Nucleus accumbens (tissue), 56 donors: ENCODE measurements at regions not wholly inside any gene's neighbourhood (a gene's known extent, or its start where the extent isn't known, plus 50 kb on each side); places are given as distances from the start of the nearest gene placed in this dataset.
A peak's percentile ranks its signal among the peaks of the same experiment; 100 is the strongest.

Experiments used
- DNase-seq, 56 donors: peaks; one replicate each; lab custom pipeline; 2025; lab: John Stamatoyannopoulos, UW

DNA sequence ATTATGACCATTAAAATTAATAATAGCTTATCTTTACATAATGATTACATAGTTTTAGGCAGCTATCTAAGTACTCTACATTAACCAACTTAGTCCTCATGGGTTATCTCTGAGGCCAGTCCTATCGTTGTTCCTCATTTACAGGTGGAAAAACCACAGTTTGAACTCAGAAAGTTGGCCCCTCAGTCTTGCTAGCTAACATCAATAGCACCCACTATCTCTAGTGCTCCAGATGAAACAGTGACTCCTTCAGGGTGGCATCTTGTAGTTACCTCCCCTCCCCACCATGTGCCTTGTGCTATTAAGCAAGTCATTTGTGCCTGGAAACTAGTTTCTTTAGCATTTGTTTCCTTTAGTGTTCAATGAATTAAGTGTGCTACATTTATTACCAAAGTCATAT is 1086.7 kb downstream of the EFNB2 start:
- DNase-seq: no peak

DNA sequence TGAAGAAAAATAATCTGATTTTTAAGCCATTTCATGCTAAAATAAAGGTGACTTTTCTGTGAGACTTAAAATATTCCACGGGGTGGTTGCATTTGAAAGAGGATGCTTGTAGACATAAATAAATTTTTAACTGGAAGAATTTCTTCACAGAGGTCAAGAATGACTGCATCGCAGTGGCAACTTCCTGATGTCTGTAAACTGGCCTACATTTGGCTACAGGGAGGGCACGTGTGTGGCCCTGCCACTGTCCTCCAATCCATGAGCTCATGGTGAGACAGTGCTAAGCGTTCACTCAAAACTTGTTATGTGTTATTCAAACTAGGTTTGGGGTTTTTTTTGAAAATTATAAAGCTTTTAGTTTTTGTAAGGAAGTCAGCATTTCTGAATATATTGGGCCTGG is 1089.3 kb downstream of the EFNB2 start:
- no peak for DNase-seq

DNA sequence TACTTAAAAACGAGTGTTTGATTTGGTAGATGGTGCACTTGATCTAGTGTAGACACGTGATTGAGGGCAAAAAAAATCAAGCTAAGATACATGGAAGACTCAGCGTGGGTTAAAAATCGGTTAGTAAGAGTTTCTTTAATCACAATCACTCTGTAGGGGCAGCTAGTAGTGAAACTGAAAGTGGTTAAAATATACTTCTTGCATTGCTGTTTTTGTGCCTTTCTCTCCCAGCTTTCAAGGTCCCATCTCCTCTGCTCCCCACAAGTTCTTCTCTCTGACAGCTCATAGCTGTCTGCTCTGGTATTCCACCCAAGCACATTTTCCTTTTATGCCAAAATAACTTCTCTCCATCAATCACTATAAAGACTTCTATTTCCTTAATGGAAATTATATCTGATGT is 1089.7 kb downstream of the EFNB2 start:
- DNase-seq: no peak

DNA sequence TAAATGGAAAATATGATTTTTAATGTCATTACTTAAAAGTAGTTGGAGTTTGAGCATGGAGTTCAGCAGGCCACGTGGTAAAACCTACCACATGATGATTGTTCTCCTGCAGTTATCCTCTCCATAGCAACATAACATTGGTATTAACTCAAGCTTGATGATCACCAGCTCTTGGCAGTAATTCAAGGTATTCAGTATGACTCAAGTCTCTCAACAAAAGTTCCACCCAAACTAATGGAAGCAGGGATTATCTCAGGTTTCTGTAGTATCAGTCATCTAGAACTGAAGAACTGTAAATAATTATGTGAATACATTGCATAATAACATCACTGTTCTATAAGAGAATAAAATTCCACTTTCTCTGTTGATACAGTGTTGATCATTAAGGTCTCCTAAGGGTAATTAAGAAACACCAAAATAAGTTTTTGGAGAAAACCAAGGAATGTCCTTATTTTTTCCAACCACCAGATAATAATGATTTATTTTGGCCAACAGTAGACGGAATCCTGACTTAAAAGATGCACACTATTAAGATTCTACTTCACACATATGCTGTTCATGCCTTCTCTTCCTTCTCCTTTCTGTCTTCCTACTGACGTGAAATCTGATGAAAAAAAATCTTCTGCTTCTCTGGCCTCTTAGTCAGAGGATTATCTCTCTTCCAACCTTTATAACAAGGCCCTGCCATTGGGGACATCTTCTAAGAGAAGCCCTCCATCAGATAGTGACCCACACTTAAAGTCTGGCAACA is 1092.3 kb downstream of the EFNB2 start:
- peak in 1 of 56 donors; percentile 5 for DNase-seq

DNA sequence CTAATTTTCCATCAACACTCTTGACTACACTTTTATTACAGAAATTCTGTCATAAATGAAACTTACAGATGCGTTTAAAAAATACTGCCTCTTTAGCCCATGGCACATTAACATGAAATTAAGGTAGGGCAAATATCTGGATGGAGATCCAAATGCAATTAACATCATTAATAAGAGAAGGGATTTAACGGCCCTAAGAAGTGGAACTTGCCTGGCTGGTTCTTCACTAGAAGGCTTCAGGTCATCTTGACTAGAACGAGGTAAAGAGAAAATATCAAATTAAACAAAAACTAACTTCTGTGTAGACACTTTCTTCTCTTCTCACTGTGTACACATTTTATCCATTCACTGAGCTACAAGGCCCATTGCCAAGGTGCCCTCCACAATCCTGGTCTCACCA is 1093.4 kb downstream of the EFNB2 start:
- no peak for DNase-seq

DNA sequence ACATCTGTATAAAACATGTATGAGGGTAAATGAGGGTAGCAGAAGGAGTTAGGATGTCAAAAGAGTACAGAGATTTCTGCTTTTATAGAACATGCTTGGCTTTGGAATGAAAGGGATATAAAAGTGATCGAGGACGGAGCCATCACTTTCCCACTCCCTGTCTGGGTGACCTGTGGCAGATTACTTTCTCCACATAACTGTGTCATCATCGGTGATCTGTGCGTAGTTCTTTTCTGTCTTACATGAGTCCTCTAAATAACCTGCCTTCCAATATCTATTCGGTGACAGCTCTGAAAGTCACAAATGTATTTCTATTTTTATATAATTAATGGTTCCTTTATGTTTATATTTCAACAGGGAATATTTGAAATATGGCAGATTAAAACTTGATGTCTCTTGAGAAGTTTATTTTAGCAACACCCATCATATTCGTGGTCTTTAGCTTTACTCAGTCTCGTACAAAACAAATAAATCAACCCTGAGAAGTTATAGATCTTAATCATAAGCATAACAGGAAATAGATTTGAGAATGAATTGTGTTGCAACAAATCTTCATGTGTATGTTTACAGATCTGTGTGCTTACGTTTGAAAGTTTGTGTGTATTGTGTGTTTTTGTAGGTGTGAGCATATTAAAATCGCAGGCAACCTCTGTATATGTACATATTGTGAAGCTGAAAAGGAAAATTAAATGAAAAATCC is 1094.3 kb downstream of the EFNB2 start:
- DNase-seq: no peak

DNA sequence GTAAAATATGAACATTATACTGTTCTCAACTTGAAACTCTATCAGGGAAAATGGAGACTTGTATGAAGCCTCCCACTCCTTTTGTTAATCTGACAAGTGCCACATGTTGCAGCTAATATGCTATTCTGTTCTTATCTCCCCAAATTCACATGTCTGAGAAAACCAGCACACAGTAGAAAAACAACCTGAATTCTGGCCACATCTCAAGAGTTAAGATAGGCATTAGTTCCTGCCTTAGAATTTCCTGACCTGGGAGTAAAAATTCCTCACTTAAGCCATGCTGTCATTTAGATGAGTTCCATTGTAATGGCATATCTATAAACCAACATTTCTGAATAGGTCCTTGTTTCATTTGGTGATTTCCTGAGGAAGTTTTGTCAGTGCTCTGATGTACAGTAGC is 1098.5 kb downstream of the EFNB2 start:
- no peak for DNase-seq

DNA sequence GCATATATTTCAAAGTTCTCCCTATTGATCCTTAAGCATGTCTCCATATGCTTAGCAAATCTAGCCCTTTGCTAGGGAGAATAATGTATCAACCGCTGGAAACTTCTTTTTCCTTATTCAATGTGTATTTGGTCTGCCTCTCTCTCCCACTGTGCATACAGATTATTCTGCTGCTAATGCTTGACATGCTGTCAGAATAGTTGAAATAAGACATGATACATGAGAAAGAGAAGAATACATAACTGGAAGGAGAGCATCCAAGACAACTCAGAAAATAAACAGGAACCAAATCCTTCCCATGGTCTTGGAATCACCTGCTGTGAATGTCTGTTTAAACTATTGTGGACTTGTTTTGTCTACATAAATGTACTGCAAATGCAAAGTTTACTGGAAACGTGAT is 1103.0 kb downstream of the EFNB2 start:
- DNase-seq: no peak

DNA sequence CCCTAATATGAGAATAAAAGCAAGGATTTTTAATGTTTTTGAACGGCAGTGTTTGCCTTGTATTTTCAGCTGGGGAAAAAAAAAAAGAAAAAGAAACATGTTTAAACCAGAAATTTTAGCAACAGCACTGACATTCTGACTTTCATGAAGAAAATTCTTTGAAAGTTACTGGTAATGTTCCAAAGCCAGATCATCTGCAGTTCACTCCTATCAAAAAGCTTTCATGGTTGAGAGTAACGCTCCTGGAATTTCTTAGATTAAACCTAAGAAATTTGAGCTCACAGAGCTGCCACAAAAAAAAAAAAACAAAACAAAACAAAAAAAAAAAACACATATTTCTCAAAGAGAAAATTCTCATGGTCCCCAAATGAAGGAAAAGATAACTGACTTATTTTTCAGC is 1106.7 kb downstream of the EFNB2 start:
- no peak for DNase-seq

DNA sequence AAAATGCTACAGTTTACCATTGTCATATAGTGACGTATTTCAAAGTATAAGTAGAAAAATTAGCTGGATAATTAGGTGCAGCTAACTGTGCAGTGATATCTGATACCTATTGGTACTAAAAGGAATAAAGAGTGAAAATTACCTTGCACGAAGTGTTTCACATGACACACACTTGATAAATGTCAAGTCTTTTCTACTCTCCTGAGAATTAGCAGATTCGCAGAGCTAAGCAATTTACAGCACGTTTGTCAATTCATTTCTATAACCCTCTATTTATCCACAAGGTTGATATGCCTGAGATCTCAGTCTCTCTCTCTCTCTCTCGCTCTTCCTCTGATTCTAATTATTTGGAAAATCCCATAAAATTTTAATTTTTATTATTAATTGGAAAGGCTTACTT is 1109.0 kb downstream of the EFNB2 start:
- no peak for DNase-seq

DNA sequence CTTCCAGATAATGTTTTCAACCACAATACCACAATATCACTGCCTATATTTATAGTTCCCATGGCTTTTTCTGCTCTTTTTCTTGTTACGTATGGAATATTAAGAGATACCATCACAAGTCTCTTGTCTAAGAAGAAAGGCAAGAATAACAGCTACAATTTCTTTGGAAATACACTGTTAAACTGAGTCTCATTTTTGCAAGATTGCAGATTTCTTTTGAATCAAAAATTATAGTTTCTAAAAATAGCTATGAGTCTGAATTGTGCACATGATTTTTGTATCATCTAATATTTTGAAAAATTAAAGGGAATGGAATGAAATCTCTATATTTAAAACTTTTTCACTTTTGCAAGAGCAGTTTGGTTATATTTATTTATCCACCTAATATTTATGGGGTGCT is 1120.8 kb downstream of the EFNB2 start:
- DNase-seq: no peak

DNA sequence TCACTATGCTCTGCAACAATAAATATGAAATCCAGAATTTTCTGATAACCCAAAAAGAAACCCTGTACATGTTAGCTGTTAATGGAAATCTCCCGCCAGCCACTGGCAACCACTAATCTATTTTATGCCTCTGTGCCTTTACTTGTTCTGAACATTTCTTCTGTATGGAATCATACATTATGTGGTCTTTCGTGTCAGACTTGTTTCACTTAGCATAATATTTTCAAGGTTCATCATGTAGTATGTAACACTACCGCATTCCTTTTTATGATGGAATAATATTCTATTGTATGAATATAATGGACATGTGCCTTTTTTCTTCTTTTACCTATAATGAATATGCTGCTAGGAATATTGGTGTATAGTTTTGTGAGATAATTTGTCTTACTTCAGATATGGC is 1123.3 kb downstream of the EFNB2 start:
- no peak for DNase-seq

DNA sequence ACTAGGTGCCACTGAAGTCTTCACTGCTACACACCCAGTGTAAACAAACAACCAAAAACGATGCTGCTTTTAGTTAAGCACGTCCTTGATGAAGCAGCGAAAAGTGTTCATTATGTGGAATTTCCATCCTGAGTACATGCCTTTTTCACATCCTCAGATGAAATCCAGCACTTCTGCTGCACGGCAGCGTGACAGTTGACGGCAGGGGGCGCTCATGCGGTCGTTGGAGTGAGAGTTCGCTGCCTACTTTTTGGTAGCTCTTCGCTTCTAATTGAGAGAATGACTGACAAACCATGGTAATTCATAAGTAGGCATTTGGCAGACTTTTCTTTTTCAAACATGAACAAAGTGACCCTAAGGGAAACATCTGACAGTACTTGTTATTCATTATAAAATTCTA is 1124.9 kb downstream of the EFNB2 start:
- DNase-seq: peak in 50 of 56 donors; percentile 0 to 85 (median 30)

DNA sequence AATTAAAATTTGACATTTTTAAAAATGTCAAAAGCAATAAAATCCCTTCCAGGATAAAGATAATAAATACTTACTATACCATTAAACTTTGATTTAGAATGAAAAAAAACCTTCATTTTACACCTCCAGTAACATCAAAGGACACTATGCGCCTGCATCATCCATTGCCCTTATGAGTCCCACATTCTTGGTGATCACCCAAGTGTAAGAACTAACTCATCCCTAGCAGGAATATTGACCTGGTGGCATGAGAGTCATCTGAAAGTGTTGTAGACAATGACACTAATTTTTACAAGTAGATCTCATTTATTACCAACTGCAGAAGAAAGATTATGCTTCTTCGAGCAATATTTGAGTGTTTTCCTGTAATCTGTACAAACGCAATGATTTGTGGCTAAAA is 1128.9 kb downstream of the EFNB2 start:
- no peak for DNase-seq

DNA sequence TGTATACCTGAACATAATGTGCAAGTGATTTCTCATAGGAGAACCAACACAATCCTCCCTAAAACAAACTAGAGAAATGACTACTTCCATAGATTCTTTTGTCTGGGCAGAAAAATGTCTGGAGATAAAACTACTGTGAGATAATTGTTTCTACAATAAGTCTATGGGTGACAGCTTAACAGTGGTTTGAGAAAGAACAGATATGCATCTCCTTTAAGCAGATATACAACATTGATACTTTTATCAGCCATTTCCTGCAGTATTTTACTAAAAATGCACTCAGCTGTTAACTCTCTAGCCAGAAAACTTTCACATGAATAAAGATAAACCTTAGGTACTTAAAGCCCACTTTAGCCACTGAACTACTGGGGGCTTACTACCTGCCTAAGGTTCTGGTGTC is 1132.4 kb downstream of the EFNB2 start:
- no peak for DNase-seq

DNA sequence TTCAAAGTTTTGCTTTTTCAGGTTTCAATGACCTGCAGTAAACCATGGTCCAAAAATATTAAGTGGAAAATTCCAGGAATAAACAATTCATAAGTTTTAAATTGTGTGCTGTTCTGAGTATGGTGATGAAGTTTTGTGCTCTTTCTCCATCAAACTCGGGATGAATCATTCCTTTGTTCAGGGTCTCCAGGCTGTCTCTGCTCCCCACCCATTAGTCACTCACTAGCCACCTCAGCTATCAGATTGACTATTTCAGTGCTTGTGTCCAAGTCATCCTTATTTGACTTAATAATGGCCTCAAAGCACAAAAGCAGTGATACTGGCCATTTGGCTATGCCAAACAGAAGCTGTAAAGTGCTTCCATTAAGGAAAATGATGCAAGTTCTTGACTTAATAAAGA is 1140.4 kb downstream of the EFNB2 start:
- DNase-seq: no peak

DNA sequence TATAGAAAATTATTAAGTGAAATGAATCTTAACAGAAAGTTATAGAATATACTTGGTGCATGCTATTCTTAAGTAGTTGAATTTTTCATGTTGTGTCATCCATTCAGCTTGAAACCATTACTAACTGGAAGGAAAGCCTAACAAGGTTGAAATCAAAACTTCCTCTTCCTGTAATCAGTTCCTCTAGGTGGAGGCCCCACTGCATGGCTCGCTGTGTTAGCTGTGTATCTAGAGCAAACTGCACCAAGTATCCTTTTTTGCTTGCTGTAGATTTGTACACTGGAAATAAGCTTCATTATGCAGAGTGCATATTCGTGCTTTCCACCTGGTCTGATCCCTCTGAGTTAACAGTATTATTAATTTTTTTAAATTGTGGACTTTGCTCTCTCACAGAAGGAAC is 1146.1 kb downstream of the EFNB2 start:
- no peak for DNase-seq

DNA sequence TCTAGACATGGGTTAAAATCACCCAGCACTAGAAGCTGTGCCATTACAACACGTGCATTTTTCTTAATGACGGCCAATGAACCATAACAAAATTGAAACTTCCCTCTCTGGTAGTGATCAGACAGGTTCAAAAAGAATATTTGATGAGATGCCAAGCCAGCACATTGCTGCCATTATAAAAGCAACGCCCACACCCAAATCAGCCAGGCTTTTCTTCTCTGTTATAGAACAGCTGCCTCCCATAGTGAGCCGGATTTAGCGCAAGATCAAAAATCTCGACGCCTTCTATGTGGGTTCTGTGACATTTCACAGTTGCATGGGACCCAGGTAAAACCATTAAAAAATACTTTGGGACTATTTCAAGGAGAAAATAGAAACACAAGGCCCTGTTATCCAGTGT is 1158.0 kb downstream of the EFNB2 start:
- DNase-seq: peak in 18 of 56 donors; percentile 0 to 46 (median 10)

DNA sequence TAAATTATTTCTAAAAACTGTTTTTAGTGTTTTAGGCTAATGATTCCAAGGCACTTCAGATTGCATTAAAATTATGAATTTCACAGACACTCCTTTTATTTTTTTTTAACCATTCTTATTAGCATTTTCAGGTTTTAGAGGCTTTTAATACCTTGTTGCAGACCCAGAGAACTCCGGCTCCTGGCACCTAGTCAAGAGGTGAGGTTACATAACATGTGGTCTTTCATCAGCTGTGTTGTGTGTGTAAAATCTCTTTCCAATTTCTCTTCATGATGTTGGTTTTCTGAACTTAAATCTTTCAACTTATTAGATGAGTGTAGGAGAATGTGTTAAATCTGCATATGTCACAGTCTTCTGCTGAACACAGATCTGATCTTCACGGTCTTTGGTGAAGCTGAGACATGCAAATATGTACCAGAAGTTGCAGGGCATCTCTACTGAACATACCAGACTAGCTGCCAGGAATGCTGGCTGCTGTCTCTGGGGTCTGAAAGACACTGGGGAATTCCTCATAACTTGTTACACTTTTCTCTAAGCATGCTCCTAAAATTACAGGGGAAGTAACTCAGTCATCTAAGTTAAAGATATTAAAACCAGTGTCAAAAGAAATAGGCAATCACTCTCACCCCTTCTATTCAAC is 1165.3 kb downstream of the EFNB2 start:
- no peak for DNase-seq

DNA sequence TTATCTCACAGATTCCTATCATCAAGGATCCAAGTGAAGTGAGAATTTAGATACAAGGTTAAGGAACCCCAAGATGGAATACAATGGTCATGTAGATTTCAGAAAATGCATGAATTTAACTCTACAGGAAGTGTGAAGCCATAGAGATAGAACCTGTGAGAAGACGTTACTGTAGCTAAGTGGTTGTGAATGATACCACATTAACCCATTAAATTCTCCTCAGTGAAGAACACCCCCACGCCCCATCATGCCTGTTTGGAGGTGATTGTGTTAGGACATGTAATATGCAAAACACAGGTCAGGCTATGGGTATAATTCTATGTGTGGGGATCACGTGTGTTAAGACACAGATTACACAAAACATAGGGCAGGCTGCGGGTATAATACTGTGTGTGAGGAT is 1166.7 kb downstream of the EFNB2 start:
- DNase-seq: no peak

DNA sequence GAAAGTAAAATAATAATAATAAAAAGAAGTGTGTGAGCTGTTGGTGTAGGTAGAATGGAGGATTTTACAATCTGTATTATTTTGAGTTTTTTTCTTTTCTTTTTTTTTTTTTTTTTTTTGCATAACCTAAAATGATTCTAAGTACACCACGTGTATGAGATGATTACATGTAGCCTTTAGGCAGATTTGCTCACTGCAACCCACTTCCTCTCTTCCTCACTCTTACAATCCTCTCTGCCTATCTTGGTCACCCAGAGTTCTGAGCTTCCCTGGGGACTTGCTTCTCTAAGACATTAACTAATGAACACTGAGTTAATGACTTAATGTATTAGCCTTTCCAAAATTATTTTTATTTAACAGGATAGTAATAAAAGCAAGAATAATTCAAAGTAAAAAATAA is 1169.6 kb downstream of the EFNB2 start:
- DNase-seq: no peak

DNA sequence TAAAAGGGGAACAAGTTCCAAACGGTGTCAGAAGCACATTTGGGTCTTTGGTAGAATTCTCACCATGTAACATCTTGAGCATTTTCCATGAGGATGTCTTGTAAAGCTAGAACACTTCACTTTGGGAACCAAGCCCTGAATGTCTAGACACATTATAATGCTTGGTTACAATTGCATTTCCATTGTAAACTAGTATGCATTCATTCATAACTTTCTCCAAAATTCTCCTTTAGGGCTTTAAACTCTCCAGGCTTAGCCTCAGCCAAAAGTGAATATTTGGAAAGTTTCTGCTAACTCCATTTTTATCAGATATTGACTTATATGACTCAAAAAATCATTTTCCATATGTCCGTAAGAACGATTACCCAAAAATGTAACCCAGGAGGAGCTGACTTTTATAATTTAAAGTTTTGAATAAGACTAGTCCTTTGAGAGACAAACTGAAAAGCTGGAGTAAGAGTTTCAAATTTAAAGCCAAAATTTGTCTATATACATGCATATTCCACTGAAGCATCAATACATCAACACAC is 1170.4 kb downstream of the EFNB2 start:
- no peak for DNase-seq
